ENCODE measurements at regions not wholly inside any gene's neighbourhood (a gene's known extent, or its start where the extent isn't known, plus 50 kb on each side); places are given as distances from the start of the nearest gene placed in this dataset.

- ChIA-PET POLR2A (no interaction called here), CTCF (interaction anchor here (0.6 to 1.2 kb wide), 4 partner anchors 169 to 1133 kb away, joined by 3 to 12 read pairs (median 6); partner anchors contain the start of gene ALG10B)
- Histone ChIP-seq H3K9ac (replicated peaks; ENCODE audit: extremely low read depth, insufficient read depth, low read length) (no peak overlapping the region), H4K20me1 (replicated peaks; ENCODE audit: control insufficient read depth, extremely low read depth, insufficient read depth, low read length) (no peaks in the 10 kb centered on the region), H2AFZ (ENCODE audit: low read depth, low read length) (no peak overlapping the region), H3K4me1 (ENCODE audit: control insufficient read depth, extremely low read depth, insufficient read depth, low read length) (no peaks in the 10 kb centered on the region), H3K9me3 (replicated peaks; ENCODE audit: control insufficient read depth, insufficient read depth, low read length) (no peaks in the 10 kb centered on the region), H3K4me2 (ENCODE audit: insufficient read depth, low read length) (no peak overlapping the region), H3K79me2 (ENCODE audit: control insufficient read depth, insufficient read depth, low read length) (no peaks in the 10 kb centered on the region), H3K4me3 (replicated peaks in 1 of 3; ENCODE audit: insufficient read depth in 1 of 3, low read depth in 1 of 3, low read length in 3 of 3) (no peak overlapping the region), H3K36me3 (ENCODE audit: control insufficient read depth in 2 of 2, extremely low read depth in 1 of 2, insufficient read depth in 2 of 2, low read length in 2 of 2) (no peaks in the 10 kb centered on the region), H3K27me3 (ENCODE audit: control insufficient read depth in 2 of 2, insufficient read depth in 2 of 2, low read length in 2 of 2) (no peaks in the 10 kb centered on the region), H3K9me1 (replicated peaks; ENCODE audit: control insufficient read depth, extremely low read depth, insufficient read depth, low read length) (no peaks in the 10 kb centered on the region), H3K27ac (ENCODE audit: insufficient read depth, low read depth, low read length) (no peak overlapping the region)
- no peak for DNase-seq (ENCODE audit: low read depth, low spot score)
- no TSS peak for BruUV-seq (replicated peaks)
- intact Hi-C loops (cut with micrococcal nuclease) (loop anchor here (5.0 kb wide), 1 partner anchor 1133 kb away; no protein-coding TSS in a partner anchor), dilution Hi-C loops (cut with MboI; ENCODE audit: extremely low pct_ligation_motif_present, low sequenced_read_pairs) (no loop called here)
- no peak for TF ChIP-seq POLR2AphosphoS5 (IDR thresholded peaks at IDR 0.05; ENCODE audit: insufficient read depth, low read depth, low read length)
- no peak for TF ChIP-seq POLR2A (IDR thresholded peaks at IDR 0.05; ENCODE audit: low read depth, low read length)
- no peak for TF ChIP-seq CTCF (IDR thresholded peaks at IDR 0.05; ENCODE audit: extremely low read depth in 1 of 2, insufficient read depth in 1 of 2, low read depth in 1 of 2, low read length in 2 of 2)
- TF ChIP-seq MAX (IDR thresholded peaks at IDR 0.05; ENCODE audit: insufficient read depth, insufficient read length) = no peak
- TF ChIP-seq MYC (IDR thresholded peaks at IDR 0.05; ENCODE audit: low read depth, low read length) = no peak
- no peak for TF ChIP-seq EZH2 (IDR thresholded peaks at IDR 0.05; ENCODE audit: borderline replicate concordance, low read depth, low read length, severe bottlenecking)
- no peak for FAIRE-seq
Measured at GRCh38 chr12:38139456-38139855, 177.1 kb upstream of the ALG10B start.

GRCh38 chr12:38141239-38141638 is 175.3 kb upstream of the ALG10B start:
- Histone ChIP-seq H2AFZ (ENCODE audit: low read depth, low read length) (no peak overlapping the region), H3K79me2 (ENCODE audit: control insufficient read depth, insufficient read depth, low read length) (no peaks in the 10 kb centered on the region), H3K4me1 (ENCODE audit: control insufficient read depth, extremely low read depth, insufficient read depth, low read length) (no peaks in the 10 kb centered on the region), H3K9ac (replicated peaks; ENCODE audit: extremely low read depth, insufficient read depth, low read length) (no peak overlapping the region), H3K9me3 (replicated peaks; ENCODE audit: control insufficient read depth, insufficient read depth, low read length) (no peaks in the 10 kb centered on the region), H3K27me3 (ENCODE audit: control insufficient read depth in 2 of 2, insufficient read depth in 2 of 2, low read length in 2 of 2) (no peaks in the 10 kb centered on the region), H3K9me1 (replicated peaks; ENCODE audit: control insufficient read depth, extremely low read depth, insufficient read depth, low read length) (no peaks in the 10 kb centered on the region), H3K4me2 (ENCODE audit: insufficient read depth, low read length) (no peak overlapping the region), H3K36me3 (ENCODE audit: control insufficient read depth in 2 of 2, extremely low read depth in 1 of 2, insufficient read depth in 2 of 2, low read length in 2 of 2) (no peaks in the 10 kb centered on the region), H3K4me3 (replicated peaks in 1 of 3; ENCODE audit: insufficient read depth in 1 of 3, low read depth in 1 of 3, low read length in 3 of 3) (no peak overlapping the region), H3K27ac (ENCODE audit: insufficient read depth, low read depth, low read length) (no peak overlapping the region), H4K20me1 (replicated peaks; ENCODE audit: control insufficient read depth, extremely low read depth, insufficient read depth, low read length) (no peaks in the 10 kb centered on the region)
- CTCF ChIA-PET = no interaction called here
- POLR2A ChIA-PET = no interaction called here
- no TSS peak for BruUV-seq (replicated peaks)
- DNase-seq (ENCODE audit: low read depth, low spot score) (no peak), FAIRE-seq (no peak)
- dilution Hi-C loops (cut with MboI; ENCODE audit: extremely low pct_ligation_motif_present, low sequenced_read_pairs) = no loop called here
- TF ChIP-seq POLR2AphosphoS5 (IDR thresholded peaks at IDR 0.05; ENCODE audit: insufficient read depth, low read depth, low read length) (no peak), FOS (IDR thresholded peaks at IDR 0.05; ENCODE audit: borderline replicate concordance, insufficient read depth, low read length) (no peak), JUN (IDR thresholded peaks at IDR 0.05; ENCODE audit: borderline replicate concordance, insufficient read depth, insufficient read length, low read depth) (no peak), MAX (IDR thresholded peaks at IDR 0.05; ENCODE audit: insufficient read depth, insufficient read length) (no peak), POLR2A (IDR thresholded peaks at IDR 0.05; ENCODE audit: low read depth, low read length) (no peak), MYC (IDR thresholded peaks at IDR 0.05; ENCODE audit: low read depth, low read length) (no peak), GATA2 (IDR thresholded peaks at IDR 0.05; ENCODE audit: insufficient read depth, insufficient read length, low read depth, low read length) (no peak)
- intact Hi-C loops (cut with micrococcal nuclease) = no loop called here
